AG04450 (cell line): ENCODE measurements at regions not wholly inside any gene's neighbourhood (a gene's known extent, or its start where the extent isn't known, plus 50 kb on each side); places are given as distances from the start of the nearest gene placed in this dataset.

ENCODE experiments used
- CTCF ChIA-PET: fragments of 300-600, 350-600 bp; formaldehyde crosslinking; extraction: SDS; loops from one replicate; lab custom pipeline; 2022; ENCODE audit warnings: antibody characterized with exemption, inconsistent platforms; lab: Charles Lee
- POLR2A ChIA-PET: fragments of 350-600 bp; formaldehyde crosslinking; extraction: SDS; loops from one replicate; lab custom pipeline; 2021; ENCODE audit warnings: antibody characterized with exemption, inconsistent platforms; lab: Yijun Ruan, JAX
- DNase-seq: peaks from one replicate; pipeline ENCODE4 v3.0.0-alpha.2; 2011; ENCODE audit warnings: low read depth, low spot score
- H3K27ac ChIP-seq: one replicate; pipeline ENCODE4 v1.5.1; 2012; ENCODE audit warnings: low read depth, low read length, control low read depth
- H3K27me3 ChIP-seq: one replicate; pipeline ENCODE4 v1.6.0; 2012; ENCODE audit warnings: low read length; ENCODE audit not compliant: control insufficient read depth, insufficient read depth
- H3K4me3 ChIP-seq: 2 replicates; pipeline ENCODE4 v1.5.1; 2011; ENCODE audit warnings: mild to moderate bottlenecking, low read depth, low read length, control low read depth
- H3K9me3 ChIP-seq: 2 replicates; pipeline ENCODE4 v1.5.1; 2012; ENCODE audit warnings: low read length; ENCODE audit not compliant: control insufficient read depth, insufficient read depth
- TF ChIP-seq, protein P1 (sequence below): IDR thresholded peaks from 2 replicates; pipeline ENCODE4 v1.5.1; 2011; ENCODE audit warnings: low read depth, low read length, control low read depth, inconsistent platforms

DNA sequence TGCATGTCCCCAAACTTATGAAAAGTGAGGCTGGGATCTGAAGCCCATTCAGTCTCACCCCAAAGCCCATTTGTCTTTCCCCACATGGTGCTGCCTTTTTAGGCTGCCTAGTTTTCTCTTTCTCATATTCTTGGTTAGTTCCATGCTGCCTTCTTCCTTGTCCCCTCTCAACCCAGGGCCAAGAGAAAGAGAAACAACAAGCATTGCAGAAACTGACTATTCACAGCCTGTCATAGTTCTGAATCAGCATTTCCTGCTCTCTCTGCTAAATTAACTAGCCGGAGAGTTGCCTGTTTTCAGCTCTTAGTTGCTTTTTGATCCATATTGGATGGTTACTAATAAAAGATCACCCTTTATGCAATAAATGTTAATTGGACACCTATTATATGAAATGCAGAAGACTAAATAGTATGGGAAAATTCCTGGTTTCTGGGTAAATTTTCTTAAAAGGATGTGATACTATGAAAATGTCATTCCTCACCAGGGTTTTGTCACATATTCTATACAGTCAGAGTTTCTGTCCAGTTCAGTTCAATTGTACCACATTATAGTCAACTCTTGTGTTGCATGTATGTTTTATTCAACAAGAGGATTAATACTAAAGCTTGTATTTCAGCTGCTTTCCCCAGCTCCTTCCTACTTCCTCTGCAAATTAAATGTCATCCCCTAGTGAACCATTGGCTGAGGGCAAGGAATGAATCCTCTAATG, 246.5 kb downstream of the GALR1 start:
- DNase-seq = no peak
- Histone ChIP-seq H3K27ac (no peak overlapping the region), H3K4me3 (no peak overlapping the region), H3K9me3 (peaks cover 38% of the 10 kb centered on the region), H3K27me3 (no peaks in the 10 kb centered on the region)
- TF ChIP-seq, protein P1, sequence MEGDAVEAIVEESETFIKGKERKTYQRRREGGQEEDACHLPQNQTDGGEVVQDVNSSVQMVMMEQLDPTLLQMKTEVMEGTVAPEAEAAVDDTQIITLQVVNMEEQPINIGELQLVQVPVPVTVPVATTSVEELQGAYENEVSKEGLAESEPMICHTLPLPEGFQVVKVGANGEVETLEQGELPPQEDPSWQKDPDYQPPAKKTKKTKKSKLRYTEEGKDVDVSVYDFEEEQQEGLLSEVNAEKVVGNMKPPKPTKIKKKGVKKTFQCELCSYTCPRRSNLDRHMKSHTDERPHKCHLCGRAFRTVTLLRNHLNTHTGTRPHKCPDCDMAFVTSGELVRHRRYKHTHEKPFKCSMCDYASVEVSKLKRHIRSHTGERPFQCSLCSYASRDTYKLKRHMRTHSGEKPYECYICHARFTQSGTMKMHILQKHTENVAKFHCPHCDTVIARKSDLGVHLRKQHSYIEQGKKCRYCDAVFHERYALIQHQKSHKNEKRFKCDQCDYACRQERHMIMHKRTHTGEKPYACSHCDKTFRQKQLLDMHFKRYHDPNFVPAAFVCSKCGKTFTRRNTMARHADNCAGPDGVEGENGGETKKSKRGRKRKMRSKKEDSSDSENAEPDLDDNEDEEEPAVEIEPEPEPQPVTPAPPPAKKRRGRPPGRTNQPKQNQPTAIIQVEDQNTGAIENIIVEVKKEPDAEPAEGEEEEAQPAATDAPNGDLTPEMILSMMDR = no peak
- POLR2A ChIA-PET = no interaction called here
- CTCF ChIA-PET = no interaction called here

DNA sequence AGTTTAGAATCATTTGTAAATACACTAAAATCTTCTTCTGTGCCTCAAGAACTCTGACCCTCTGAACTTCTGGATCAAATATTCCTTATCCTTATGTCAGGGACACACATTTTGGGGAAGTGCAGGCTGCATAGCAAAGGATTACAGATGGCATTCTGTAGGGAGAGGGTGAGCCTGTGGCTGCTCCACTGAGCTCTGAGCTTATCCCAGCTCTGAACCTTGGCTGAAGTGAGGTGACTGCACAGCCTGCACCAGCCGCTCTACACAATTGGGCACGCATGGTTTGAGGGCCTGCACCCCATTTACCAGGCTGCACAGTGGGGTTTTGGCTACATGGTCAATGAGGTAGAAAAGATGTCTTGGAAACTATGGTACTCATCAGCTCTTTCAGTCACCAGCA, 251.6 kb downstream of the GALR1 start:
- H3K9me3 ChIP-seq = peaks cover 29% of the 10 kb centered on the region
- H3K27ac ChIP-seq = no peak overlapping the region
- H3K4me3 ChIP-seq = no peak overlapping the region
- TF ChIP-seq, protein P1 = no peak
- H3K27me3 ChIP-seq = no peaks in the 10 kb centered on the region
- ChIA-PET POLR2A (no interaction called here), CTCF (no interaction called here)
- DNase-seq = no peak

DNA sequence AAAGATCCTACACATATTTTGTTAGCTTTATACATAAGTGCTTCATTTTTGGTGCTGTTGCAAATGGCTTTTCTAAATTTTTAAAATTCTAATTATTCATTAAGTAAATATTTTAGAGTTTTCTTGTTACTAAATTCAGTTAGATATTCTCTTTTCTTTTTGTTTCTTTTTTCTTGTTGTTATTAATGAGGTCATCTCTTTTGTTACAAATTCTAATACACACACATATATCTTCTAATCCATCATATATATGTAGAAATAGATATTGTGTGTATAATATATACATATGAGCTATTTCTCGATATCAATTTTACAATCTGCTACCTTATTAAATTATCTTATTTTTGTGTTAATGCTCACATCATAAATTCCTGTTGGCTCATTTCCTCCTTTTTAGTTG, 255.9 kb downstream of the GALR1 start:
- TF ChIP-seq, protein P1 = no peak
- Histone ChIP-seq H3K27ac (no peak overlapping the region), H3K9me3 (peaks cover 13% of the 10 kb centered on the region), H3K27me3 (no peaks in the 10 kb centered on the region), H3K4me3 (no peak overlapping the region)
- no peak for DNase-seq
- POLR2A ChIA-PET = no interaction called here
- CTCF ChIA-PET = no interaction called here

DNA sequence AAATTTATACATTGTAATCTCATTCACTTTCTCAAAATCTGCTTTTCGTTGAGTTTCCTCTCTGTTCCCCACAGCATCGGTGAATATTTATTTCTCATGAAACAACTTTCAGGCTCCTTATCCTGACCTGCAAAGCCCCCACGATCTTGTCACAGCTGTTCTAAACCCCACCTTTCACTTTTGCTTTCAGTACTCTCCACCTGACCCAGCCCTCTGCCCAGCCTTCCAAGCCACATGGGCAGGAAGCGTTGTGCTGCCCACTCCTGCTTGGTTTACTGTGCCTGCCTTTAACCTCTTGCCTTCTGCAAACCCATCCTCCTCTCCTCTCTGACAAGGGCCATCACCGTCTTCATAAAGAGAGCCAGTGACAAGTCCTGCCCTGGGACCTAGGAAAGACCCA, 262.5 kb downstream of the GALR1 start:
- DNase-seq = no peak
- Histone ChIP-seq H3K27me3 (no peaks in the 10 kb centered on the region), H3K4me3 (no peak overlapping the region), H3K27ac (no peak overlapping the region), H3K9me3 (peaks cover 6% of the 10 kb centered on the region; the same call in 1 of the 2 replicates)
- TF ChIP-seq, protein P1 = no peak
- POLR2A ChIA-PET = no interaction called here
- CTCF ChIA-PET = no interaction called here

DNA sequence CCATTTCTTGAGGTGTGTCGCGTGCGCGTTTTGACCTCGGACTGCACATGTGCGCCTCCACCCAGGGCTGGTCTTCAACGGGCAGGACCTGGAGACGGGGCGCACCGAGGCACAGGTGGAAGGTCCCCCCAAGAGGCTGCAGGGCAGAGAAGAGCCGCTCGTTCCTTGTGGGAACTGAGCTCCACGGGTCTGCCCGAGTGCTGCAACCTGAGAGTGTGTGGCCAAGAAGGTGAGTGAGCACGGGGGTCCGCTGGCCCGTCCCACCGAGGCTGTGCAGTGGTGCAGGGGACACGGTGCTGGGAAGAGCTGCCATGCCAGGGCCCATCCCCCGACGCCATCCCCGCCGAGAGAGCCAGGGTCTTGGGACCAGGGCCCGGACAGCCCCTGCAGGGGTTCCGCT, 268.3 kb downstream of the GALR1 start:
- Histone ChIP-seq H3K27ac (no peak overlapping the region), H3K9me3 (peaks cover 28% of the 10 kb centered on the region), H3K27me3 (no peaks in the 10 kb centered on the region), H3K4me3 (no peak overlapping the region)
- TF ChIP-seq, protein P1 = no peak
- DNase-seq = no peak
- POLR2A ChIA-PET = no interaction called here
- CTCF ChIA-PET = no interaction called here
